AG04449 (cell line): ENCODE measurements at regions not wholly inside any gene's neighbourhood (a gene's known extent, or its start where the extent isn't known, plus 50 kb on each side); places are given as distances from the start of the nearest gene placed in this dataset.
"Not testable (repeated sequence)": the region's sequence is repeated elsewhere in the genome, so short reads cannot be mapped to it uniquely, and the experiment has no call there.

Experiments
- CTCF ChIA-PET: fragments of 350-600 bp; formaldehyde crosslinking; extraction: SDS; loops from one replicate; lab custom pipeline; 2021; ENCODE audit warnings: antibody characterized with exemption; lab: Yijun Ruan, JAX
- POLR2A ChIA-PET: fragments of 400-600, 350-600 bp; formaldehyde crosslinking; extraction: SDS; loops from one replicate; lab custom pipeline; 2020; ENCODE audit warnings: antibody characterized with exemption, inconsistent platforms; lab: Yijun Ruan, JAX
- DNase-seq: peaks from one replicate; pipeline ENCODE4 v3.0.0-alpha.2; 2010; ENCODE audit warnings: low read depth, low spot score
- H3K4me3 ChIP-seq: 2 replicates; pipeline ENCODE4 v1.5.1; 2011; ENCODE audit warnings: low read depth, mild to moderate bottlenecking, control low read depth, low read length
- CTCF ChIP-seq: IDR thresholded peaks from one replicate; pipeline ENCODE4 v1.5.1; 2011; ENCODE audit warnings: mild to moderate bottlenecking, moderate library complexity, low read length, control low read depth, inconsistent platforms; ENCODE audit not compliant: insufficient read depth; ENCODE audit errors: missing control alignments

GRCh38 chr7:34354899-34355298 is 303.1 kb upstream of the NPSR1 start:
- ChIA-PET POLR2A (interaction anchor here (0.5 to 0.6 kb wide), 2 partner anchors 96 to 301 kb away, joined by 3 read pairs; no protein-coding TSS in a partner anchor), CTCF (interaction anchor here (2.5 kb wide), 1 partner anchor 34 kb away, joined by 11 read pairs; no protein-coding TSS in a partner anchor)
- peak; percentile 46 for DNase-seq
- H3K4me3 ChIP-seq = no peak overlapping the region
- no peak for TF ChIP-seq CTCF

- ChIA-PET POLR2A (no interaction called here), CTCF (interaction anchor here (0.9 to 2.5 kb wide), 2 partner anchors 37 to 41 kb away, joined by 3 to 11 read pairs; no protein-coding TSS in a partner anchor)
- TF ChIP-seq CTCF = no peak
- no peak for DNase-seq
- H3K4me3 ChIP-seq = no peak overlapping the region
These were observed 300.9 kb upstream of the NPSR1 start for GRCh38 chr7:34357068-34357467.

GRCh38 chr7:34357946-34358345 is 300.1 kb upstream of the NPSR1 start:
- CTCF ChIA-PET = interaction anchor here (0.9 to 1.3 kb wide), 2 partner anchors 12 to 42 kb away, joined by 3 to 4 read pairs; no protein-coding TSS in a partner anchor
- POLR2A ChIA-PET = interaction anchor here (0.6 kb wide), 1 partner anchor 14 kb away, joined by 4 read pairs; no protein-coding TSS in a partner anchor
- TF ChIP-seq CTCF = no peak
- DNase-seq = no peak
- H3K4me3 ChIP-seq = no peak overlapping the region

GRCh38 chr7:34358578-34358977 is 299.4 kb upstream of the NPSR1 start:
- CTCF ChIA-PET = interaction anchor here (0.6 to 1.3 kb wide), 3 partner anchors 12 to 1249 kb away, joined by 3 to 4 read pairs (median 3); partner anchors contain the start of gene RP9
- DNase-seq, H3K4me3 ChIP-seq: not testable (repeated sequence)
- POLR2A ChIA-PET = interaction anchor here (0.6 kb wide), 1 partner anchor 14 kb away, joined by 4 read pairs; no protein-coding TSS in a partner anchor

- H3K4me3 ChIP-seq = no peak overlapping the region
- no peak for DNase-seq
- POLR2A ChIA-PET = no interaction called here
- CTCF ChIA-PET = no interaction called here
- no peak for TF ChIP-seq CTCF
These were observed 296.3 kb upstream of the NPSR1 start for GRCh38 chr7:34361663-34362250.

GRCh38 chr7:34362621-34363020 is 295.4 kb upstream of the NPSR1 start:
- ChIA-PET CTCF (no interaction called here), POLR2A (no interaction called here)
- no peak for DNase-seq
- no peak overlapping the region for H3K4me3 ChIP-seq
- TF ChIP-seq CTCF = no peak
